CD4-positive, alpha-beta T cell treated with Interleukin-2 at 100 ng/mL for 4 hours (primary cell): ENCODE measurements at regions not wholly inside any gene's neighbourhood (a gene's known extent, or its start where the extent isn't known, plus 50 kb on each side); places are given as distances from the start of the nearest gene placed in this dataset.

Experiments used
- DNase-seq: peaks from one replicate; pipeline ENCODE4 v3.0.0-alpha.2; 2020; ENCODE audit warnings: low spot score

- DNase-seq: no peak
Measured at GRCh38 chr3:194738254-194739093, 52.8 kb downstream of the FAM43A start.

- DNase-seq: no peak
Measured at GRCh38 chr3:194739498-194740284, 54.0 kb downstream of the FAM43A start.

- no peak for DNase-seq
Measured at GRCh38 chr3:194740859-194741491, 55.3 kb downstream of the FAM43A start.

- DNase-seq: no peak
Measured at GRCh38 chr3:194741916-194742315, 56.2 kb downstream of the FAM43A start.

GRCh38 chr3:194744826-194745225, 59.1 kb downstream of the FAM43A start:
- DNase-seq: no peak

GRCh38 chr3:194745422-194746184, 59.9 kb downstream of the FAM43A start:
- DNase-seq: no peak

- DNase-seq: no peak
Measured at GRCh38 chr3:194748225-194748624, 62.5 kb downstream of the FAM43A start.

GRCh38 chr3:194749631-194750490, 64.2 kb downstream of the FAM43A start:
- DNase-seq: no peak

- no peak for DNase-seq
Measured at GRCh38 chr3:194750491-194750828, 64.8 kb downstream of the FAM43A start.

- DNase-seq: no peak
Measured at GRCh38 chr3:194755671-194756459, 70.2 kb downstream of the FAM43A start.

- no peak for DNase-seq
Measured at GRCh38 chr3:194756460-194756779, 70.7 kb downstream of the FAM43A start.

GRCh38 chr3:194756791-194757325, 71.2 kb downstream of the FAM43A start:
- DNase-seq: no peak

GRCh38 chr3:194757647-194758061, 72.0 kb downstream of the FAM43A start:
- DNase-seq: no peak

GRCh38 chr3:194758716-194759115, 73.0 kb downstream of the FAM43A start:
- DNase-seq: no peak

- no peak for DNase-seq
Measured at GRCh38 chr3:194760494-194761137, 74.9 kb downstream of the FAM43A start.

- no peak for DNase-seq
Measured at GRCh38 chr3:194761384-194761783, 75.7 kb downstream of the FAM43A start.

- DNase-seq: no peak
Measured at GRCh38 chr3:194766845-194767244, 81.2 kb downstream of the FAM43A start.

- DNase-seq: no peak
Measured at GRCh38 chr3:194767446-194768207, 81.9 kb downstream of the FAM43A start.

- no peak for DNase-seq
Measured at GRCh38 chr3:194768586-194768985, 82.9 kb downstream of the FAM43A start.
